Embryonic facial prominence (tissue), 1 donor: ENCODE measurements at regions not wholly inside any gene's neighbourhood (a gene's known extent, or its start where the extent isn't known, plus 50 kb on each side); places are given as distances from the start of the nearest gene placed in this dataset.

Experiments
- DNase-seq: peaks from one replicate; pipeline ENCODE4 v3.0.0-alpha.2; 2016; ENCODE audit errors: extremely low spot score

DNA sequence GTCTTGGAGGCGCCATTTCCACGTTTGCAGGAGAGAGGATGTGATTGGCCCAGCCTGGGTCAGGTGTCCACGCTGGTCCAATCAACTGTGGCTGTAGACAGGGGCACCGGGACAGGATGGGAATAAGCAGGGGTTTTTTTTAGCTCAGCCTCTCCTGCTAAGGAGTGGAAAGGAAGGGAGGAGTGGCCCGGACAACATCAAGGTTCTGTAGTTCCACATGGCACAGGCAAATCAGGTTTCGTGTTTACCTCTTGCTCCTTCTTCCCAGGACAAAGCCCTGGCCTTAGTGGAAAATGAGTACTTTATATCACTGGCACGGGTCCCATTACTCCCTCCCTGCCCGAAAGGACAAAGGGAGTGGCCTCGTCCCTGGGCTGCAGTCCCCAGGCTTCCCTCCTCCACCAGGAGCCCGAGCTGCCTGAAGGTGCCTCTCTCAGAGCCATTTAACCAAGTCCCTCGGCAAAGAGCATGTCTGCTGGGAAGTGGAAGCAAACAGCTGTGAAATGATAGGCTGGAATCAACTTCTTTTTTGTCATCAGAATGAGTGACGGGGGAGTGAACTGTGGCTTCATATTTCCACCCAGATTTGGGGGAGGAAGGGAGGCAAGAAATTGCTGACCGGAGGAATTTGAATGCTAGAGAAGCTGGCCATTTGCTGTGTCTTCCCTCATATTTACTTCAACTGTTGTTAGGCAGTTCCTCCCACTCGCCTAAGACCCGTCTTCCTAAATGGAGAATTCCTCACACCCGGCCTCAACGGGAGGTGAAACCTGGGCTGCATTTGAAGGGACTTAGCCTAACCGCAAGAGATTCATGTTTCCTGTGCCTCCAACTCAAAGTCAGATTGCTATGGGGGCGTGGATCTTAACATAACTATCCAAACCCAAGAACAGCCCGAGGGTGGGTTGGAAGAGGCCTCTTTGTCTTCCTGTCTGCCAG is 84.9 kb upstream of the SLC44A3 start:
- DNase-seq, result peak; percentile 36

DNA sequence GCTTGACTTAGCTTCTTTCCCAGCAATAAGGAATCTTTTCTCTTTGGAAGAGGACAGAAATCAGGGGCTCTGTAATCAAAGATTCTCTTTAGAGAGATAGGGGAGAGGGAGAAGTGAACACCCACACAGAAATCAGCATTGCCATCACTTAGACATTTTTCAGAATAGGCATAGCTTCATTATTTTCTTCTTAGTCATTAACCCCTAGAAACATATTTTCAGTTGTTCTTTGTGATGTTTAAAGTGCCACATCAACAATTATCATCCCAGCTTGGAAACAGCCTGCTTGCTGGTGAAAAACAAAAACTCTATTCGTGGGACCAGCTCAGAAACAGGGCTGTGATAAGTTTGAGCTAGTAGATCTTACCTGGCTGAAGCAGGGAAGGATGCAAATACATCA is 88.3 kb upstream of the SLC44A3 start:
- DNase-seq, result no peak

DNA sequence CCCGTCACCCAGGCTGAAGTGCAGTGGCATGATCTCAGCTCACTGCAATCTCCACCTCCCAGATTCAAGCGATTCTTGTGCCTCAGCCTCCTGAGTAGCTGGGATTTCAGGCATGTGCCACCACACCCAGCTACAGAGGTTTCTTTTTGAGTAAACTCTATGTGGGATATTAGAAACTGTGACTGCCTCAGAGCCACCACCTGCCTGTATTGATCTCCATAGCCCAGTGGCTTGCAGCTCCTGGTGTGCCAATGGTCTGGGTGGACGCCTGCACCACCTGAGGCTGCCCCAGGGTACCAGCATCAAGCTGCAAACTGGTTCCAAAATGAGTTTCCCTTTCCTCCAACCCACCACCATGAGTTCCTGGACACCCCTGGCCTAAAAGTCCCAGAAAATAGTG is 89.7 kb upstream of the SLC44A3 start:
- no peak for DNase-seq

DNA sequence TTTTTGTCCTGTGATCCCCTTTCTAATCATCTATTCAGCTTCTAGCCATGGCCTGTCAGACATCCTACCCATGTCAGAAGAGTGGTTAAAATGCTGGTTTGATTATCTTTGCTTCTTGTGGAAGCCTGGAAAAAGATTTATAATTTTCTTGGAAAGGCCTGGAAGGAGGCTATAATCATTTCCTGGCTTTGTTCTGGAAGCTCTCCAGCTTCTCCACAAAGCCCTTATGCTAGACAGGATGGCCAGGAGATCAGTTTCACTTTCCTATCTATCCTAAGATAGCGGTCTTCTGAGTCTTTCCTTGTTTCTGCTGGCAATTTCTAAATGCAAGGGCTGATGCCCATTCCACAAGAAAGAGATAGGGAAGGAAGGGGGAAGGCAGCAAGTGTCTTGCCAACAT is 90.9 kb upstream of the SLC44A3 start:
- no peak for DNase-seq

DNA sequence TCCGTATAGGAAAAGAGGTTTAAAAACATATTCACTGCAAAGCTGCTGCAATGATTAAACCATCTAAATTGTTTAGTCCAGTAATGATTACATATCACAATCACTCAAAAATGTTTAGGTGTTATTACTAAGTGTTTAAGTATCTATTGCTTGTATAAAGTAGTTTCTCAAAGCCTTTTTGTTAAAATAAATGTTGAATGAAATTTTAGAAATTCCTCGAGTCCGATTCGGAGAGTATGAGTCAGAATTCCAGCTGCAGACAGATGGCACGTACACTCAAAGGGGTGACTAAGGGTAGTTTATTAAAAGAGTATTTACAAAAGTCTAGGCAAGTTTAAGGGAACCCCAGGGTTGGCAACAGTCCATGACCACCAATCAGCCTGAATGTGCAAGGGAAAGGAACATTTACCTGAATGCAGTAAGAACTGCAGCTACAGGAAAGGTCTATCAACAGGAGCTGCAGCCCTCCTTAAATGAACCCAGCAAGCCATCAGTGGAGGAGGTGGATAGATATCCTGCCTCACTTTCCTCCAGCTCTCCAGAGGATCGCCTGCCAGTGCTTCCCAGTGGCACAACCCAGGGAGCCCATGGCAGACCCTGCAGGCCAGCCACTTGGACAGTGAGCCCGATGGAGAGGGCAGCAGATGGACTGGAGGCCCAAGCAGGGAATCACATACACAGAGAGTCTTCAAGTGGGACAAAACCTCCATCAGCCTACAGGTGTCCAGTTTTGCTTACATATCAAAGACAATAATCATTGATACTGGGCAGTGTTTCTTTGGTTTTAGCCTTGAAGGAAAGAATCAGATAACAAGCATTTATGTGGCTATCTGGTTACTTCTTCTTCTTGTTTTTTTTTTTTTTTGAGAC is 92.1 kb upstream of the SLC44A3 start:
- peak; percentile 35 for DNase-seq

DNA sequence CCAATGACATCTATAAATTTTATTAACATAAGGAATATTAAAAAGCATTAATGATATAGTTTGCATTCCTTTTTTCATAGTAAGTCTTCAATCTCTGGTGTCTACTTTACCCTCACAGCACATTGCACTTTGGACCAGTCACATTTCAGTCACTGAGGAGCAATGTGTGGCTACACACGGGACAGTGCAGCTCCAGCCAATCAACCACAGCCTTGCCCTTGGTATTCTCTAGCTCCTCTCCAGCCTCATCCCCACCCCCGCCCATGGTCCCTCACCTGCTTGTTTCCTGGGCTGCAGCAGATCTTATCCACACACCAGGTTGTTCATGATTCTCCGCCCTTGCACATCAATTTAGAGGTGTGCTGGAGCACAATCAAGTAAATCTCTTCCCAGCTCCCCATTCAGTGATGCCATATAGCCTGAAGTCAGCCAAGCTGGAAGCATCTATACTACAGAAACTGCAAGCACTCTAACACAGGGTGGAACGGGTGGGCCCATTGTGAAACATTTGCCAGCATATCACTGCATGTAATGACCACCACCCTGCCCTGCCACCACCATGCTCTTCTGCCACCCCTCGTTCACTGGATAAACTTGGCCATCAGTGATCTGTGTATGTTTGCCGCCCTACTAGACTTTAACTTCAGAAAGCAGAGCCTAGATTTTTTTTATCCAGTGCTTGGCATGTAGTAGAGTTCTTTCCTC is 93.0 kb upstream of the SLC44A3 start:
- no peak for DNase-seq

DNA sequence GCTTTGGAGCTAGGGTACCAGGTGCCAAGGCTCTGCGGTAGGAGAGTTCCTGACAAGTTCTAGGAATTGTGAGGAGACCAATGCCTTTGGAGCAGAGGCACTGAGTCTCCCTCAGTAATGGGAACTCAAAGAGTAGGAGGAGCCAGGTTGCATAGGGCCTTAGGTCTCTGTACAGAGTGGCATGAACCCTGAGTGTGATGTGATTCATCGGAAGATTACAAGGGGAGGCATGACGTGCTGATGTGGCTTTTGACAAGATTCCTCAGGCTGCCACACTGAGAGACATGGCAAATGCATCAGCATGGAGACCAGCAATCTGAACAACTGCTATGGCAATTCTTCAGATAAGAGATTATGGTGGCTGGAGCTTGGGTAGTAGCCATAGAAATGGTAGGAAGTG is 94.6 kb upstream of the SLC44A3 start:
- DNase-seq, result no peak

DNA sequence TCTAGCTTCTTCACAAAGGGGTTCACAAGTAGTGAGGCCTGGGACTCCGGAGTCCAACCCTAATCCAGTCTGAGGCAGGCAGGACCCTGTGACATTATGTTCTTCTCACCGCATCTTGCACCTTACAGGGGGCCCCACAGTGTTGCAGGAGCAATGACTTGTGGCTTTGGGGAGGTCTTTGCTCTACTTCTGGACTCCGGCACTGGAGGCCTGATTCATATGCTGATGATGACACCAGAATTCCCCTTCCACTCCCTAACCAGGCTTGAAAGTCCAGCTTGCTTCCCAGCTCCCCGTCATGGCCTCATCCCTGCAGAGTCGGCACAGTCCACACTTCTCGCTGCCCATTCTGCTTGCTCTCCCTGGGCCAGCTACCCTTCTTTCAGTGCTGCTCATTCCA is 96.3 kb upstream of the SLC44A3 start:
- DNase-seq, result no peak

DNA sequence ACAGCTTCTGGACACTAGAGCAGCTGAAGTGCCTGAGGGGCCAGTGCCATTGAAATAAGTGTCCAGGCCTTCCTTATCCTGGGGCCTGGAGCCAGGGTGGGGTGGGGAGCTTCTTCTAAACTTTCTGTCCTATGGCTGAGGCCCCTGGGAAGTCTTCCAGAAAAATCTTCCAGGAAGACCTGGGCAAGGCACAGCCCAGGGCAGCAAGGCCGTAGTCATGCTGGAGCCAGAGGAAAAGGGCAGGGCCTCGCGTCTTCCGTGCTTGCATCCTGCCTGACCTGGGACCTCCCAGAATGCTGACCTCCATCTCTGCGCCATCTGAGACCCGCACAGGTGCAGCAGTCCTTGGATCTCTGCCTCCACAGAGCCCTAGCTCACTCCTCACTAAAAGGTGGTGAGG is 96.7 kb upstream of the SLC44A3 start:
- DNase-seq, result no peak

DNA sequence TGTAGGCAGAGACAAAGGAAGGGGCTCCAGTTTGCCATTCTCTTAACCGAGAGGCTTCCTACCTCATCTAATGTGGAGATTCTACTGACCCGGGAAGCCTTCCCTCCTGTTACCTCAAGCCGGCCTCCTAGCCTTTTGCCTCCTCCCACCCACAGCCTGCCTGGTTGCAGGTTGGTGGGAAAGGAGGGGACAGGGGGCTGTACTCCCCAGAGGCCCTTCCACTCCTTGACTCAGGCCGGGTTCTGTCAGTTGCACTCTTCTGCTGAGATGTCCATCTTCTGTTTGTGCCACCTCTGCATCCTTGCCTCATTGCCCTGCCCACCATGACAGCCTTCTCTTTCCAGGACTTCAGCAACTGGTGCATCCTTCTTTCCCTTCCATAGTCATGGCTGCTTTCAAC is 98.0 kb upstream of the SLC44A3 start:
- no peak for DNase-seq

DNA sequence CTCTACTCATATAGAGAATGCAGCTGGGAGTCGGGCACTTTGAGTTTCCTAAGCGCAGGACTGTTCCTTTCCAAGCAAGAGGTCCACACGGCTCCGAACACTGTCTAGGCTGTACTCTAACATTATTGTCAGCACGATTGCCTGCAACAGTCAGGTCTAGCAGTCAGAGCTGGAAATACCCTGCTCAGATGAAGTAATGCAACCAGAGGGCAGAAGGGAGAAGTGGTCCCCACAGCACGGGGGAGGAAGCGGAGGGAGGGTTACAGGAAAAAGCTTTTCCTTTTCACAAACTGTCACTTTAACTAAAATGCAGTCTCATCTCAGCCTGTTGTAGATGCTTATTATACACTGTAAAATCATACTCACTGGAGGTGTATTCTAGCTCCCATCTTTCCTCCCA is 98.9 kb upstream of the SLC44A3 start:
- no peak for DNase-seq

DNA sequence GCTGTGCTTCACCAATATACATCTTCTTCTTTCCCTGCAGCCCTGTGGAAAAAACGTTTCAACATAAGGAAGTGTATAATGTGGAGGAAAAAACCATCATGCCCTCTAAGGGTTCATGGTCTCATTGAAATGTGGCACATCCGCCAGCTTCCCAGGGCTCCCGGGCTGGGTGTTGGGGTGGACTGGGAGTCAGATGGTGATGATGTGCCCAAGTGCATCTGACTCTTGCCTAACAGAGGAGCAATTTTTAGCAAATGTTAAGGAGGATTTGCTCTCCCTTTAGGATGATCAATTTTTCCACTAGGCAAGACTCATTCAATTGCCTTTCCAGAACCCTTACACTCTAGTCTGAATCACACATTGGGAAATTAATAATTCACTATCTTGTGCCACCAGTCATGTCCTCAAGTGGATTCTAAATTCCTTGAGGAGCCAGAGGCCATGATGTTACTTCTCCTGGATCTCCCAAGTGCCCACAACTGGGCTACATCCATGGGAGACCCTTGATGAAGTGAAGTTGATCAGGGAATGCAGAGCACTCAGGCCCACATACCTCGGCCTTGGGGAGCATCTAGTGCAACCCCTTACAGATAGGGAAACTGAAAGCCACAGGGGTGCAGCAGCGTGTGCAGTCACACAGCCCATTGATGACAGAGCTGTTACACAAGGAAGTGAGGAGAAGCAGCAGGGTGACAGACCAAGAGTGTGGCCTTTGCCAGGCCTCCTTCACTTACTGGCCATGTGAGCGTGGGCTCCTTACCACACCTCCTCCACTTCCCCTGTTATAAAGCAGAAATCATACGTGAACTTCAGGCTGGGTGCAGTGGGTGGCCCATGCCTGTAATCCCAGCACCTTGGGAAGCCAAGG is 100.0 kb upstream of the SLC44A3 start:
- no peak for DNase-seq

DNA sequence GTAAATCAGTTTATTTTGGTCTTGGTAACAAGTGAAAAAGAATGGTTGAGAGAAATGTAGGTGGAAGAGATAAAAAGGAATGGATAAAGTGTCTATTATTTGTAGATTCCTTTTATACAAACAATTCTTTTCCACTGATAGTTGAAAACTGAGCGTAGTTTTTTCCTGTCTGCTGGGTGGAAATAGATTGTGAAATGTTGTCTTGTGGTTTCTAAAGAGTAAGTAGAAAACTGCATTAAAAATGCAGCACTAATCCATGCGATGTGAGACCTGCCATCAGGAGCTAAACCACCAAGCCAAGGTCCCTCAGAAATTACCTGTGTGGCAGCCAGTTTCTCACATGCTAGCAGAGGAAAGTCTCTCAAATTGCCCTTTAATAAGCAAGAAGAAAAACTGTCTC is 103.2 kb upstream of the SLC44A3 start:
- DNase-seq, result no peak

DNA sequence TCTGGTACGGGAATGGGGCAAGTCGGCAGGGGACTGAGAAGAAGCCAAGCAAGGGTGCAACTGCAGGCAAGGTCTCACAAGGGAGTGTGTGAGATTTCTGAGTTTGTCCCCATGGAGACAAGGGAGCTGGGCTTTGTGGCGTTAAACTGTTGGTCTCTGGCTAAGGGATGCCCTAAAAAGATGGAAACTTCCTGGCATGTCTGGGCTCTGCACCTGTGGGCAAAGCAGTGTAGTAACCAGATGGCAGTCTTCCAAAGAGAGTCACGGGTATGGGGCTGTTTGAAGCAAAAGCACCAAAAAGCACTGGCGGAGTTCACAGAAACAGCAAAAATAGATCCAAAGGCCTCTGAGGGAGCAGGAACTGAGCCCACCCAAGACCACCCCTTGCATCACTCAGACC is 104.8 kb upstream of the SLC44A3 start:
- no peak for DNase-seq

DNA sequence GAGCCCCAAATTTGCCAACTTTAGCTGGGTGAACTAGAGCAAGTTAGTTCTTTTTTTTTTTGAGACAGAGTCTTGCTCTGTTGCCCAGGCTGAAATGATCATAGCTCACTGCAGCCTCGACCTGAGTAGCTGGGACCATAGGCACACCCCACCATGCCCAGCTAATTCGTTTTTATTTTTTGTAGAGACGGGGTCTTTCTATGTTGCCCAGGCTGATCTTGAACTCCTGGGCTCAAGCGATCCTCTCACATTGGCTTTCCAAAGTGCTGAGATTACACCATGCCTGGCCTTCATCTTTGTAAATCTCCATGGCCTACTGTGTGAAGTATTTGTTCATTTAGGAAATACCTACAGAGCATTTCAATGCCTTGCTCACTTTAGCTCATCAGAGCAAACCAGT is 105.6 kb upstream of the SLC44A3 start:
- no peak for DNase-seq

DNA sequence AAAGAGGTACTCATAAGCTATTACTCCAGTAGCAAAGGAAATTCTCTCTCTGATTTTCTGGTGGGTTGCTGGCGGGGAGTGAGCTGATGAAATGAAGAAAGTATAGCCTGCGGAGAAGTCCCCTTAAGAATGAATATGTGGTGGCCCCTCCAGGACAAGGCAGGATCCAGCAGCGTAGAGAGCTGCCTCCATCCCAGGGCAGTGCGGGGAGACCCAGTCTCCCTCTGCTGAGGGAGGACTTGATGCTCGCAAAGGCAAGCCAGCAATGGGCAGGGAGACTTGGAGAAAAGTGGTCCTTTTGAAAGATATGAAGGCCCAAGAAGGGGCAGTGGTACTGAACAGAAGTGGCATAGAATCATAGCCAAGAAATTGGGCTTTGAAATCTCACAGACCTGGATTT is 106.0 kb upstream of the SLC44A3 start:
- no peak for DNase-seq

DNA sequence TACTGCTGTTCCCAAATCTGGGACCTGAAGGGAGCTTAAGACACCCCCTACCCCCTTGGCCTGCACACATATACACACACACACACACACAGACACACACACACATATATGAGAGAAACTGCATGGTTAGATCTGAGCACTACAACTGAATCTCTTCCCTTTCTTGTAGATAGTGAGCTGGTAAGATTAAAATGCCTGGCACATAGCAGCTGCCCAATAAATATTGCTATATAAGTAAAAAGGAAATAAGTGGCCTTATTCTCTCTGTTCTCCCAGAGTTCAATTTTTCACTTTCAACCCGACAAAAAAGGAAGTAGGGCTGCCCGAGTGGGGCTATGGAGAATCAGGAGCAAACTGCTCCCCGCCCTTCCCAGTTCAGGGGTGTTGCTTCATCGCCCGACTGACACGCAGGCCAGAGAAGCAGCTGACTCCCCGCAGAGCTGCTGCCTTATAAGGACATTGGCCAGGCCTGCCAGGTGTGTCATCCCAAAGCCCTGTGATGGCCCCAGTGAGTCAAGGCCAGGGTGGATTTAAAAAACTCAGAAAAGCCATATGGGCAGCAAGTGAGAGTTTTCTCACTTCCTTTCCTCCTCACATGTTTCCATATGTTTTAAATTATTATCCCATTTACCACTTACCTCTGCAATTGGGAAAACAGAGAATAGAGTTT is 106.5 kb upstream of the SLC44A3 start:
- DNase-seq, result no peak

DNA sequence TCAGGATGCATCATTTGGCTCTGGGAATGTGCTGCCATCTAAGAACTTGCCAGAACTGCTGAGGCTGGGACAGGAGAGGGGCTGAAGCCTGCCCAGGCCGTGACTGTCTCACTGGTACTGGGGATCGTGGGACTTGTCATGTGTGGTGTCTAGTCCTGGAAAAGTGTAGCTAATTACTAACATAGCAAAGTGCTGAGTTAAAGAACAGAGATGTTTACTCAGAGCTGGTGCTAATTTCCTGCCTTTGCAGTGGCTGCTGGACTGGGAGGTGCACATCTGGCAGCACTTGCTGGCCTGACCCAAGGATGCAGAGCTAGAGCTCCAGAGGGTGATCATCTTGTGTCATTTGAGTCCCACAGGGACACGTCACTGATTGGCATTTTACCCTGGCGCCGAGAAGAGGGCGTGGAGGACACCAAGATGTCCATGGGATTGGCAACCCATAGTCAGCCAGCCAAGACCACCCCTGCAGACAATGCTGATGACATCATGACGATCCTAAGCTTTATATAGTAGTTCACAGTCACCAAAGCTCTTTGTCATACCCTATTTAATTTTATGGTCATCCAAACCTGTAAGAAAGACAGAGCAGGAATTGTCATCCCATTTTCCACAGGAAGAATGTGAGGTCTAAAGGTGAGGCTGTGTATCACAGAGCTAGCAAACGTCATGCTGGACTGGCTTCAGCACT is 110.1 kb upstream of the SLC44A3 start:
- DNase-seq, result no peak

DNA sequence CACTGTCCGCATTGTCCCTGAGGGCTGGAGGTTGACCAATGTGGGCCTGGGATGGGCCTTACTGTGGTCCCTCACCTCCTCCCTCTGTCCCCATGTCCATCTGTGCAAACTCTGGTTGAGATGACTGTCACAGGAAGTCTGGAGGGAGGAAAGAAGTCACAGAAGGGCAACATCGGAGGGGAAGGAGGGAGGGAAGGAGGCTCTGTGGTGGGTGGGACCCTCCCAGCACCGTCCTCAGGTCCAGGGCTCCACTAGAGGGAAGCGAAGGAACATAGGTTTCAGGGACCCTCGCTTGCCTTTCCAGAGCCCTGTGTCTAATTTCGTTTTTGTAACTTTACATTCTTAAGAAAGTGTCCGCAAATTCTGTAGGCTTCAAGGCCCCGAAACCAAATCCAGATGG is 111.3 kb upstream of the SLC44A3 start:
- DNase-seq, result no peak

DNA sequence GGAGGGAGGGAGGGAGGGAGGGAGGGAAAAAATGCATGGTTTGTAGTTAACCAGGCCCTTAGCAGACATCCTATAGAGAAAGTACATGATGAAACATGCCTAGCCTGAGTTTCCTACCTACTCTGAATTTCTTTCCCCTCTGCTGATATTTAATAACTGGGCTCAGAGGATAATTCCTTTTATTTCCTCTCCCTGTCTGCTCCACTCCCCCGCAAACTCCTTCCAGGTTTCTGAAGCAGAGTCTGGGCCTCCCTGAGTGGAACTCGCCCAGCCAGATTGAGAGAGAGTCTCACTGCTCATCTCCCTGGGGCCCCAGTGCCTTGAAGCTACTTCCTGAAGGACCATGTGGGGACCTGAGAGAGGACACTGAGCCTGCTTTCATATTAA is 111.9 kb upstream of the SLC44A3 start:
- no peak for DNase-seq
